AG10803 (cell line): ENCODE measurements at regions not wholly inside any gene's neighbourhood (a gene's known extent, or its start where the extent isn't known, plus 50 kb on each side); places are given as distances from the start of the nearest gene placed in this dataset.

Experiments used
- DNase-seq: peaks from one replicate; pipeline ENCODE4 v3.0.0; 2010; ENCODE audit warnings: low read depth
- H3K4me3 ChIP-seq: 2 replicates; pipeline ENCODE4 v1.5.1; 2011; ENCODE audit warnings: mild to moderate bottlenecking, low read length, control low read depth
- CTCF ChIP-seq: conservative IDR thresholded peaks from 2 replicates; pipeline ENCODE4 v1.5.1; 2011; ENCODE audit warnings: mild to moderate bottlenecking, low read length, control low read depth, inconsistent platforms

- DNase-seq: no peak
- no peak overlapping the region for H3K4me3 ChIP-seq
- TF ChIP-seq CTCF: no peak
Measured at GRCh38 chr15:88717382-88718031, 78.7 kb downstream of the ISG20 start.

- no peak for TF ChIP-seq CTCF
- no peak for DNase-seq
Measured at GRCh38 chr15:88718731-88719130, 79.9 kb downstream of the ISG20 start.

GRCh38 chr15:88719654-88720053 is 80.8 kb downstream of the ISG20 start:
- no peak for TF ChIP-seq CTCF
- H3K4me3 ChIP-seq: no peak overlapping the region
- DNase-seq: no peak

More at GRCh38 chr15:88718731-88719130, 79.9 kb downstream of the ISG20 start:
- no peak overlapping the region for H3K4me3 ChIP-seq

- DNase-seq: no peak
- no peak for TF ChIP-seq CTCF
- no peak overlapping the region for H3K4me3 ChIP-seq
Measured at GRCh38 chr15:88725305-88726210, 77.7 kb upstream of the ACAN start.

- no peak for DNase-seq
- no peak for TF ChIP-seq CTCF
- H3K4me3 ChIP-seq: no peak overlapping the region
Measured at GRCh38 chr15:88727439-88727838, 75.8 kb upstream of the ACAN start.

GRCh38 chr15:88729581-88729980 is 73.7 kb upstream of the ACAN start:
- no peak for DNase-seq
- no peak overlapping the region for H3K4me3 ChIP-seq
- no peak for TF ChIP-seq CTCF

GRCh38 chr15:88730751-88731150 is 72.5 kb upstream of the ACAN start:
- DNase-seq: no peak
- TF ChIP-seq CTCF: no peak
- no peak overlapping the region for H3K4me3 ChIP-seq
